Stimulated activated CD8-positive, alpha-beta memory T cell treated with anti-CD3 and anti-CD28 coated beads, Interleukin-12 subunit alpha, Interleukin-12 subunit beta, amount 100 ng/mL, for 1 hour (primary cell): ENCODE measurements at regions not wholly inside any gene's neighbourhood (a gene's known extent, or its start where the extent isn't known, plus 50 kb on each side); places are given as distances from the start of the nearest gene placed in this dataset.
"Not testable (repeated sequence)": the region's sequence is repeated elsewhere in the genome, so short reads cannot be mapped to it uniquely, and the experiment has no call there.

Experiments used
- DNase-seq: peaks from one replicate; pipeline ENCODE4 v3.0.0-alpha.2; 2020; ENCODE audit warnings: low read depth

GRCh38 chr2:145782607-145783006 lies 1262.7 kb upstream of the ZEB2 start:
- DNase-seq, result not testable (repeated sequence)

- no peak for DNase-seq
These were observed 1258.0 kb upstream of the ZEB2 start for GRCh38 chr2:145777914-145778313.

GRCh38 chr2:145777297-145777696 lies 1257.4 kb upstream of the ZEB2 start:
- no peak for DNase-seq

- no peak for DNase-seq
These were observed 1255.7 kb upstream of the ZEB2 start for GRCh38 chr2:145775591-145775990.

- no peak for DNase-seq
These were observed 1251.6 kb upstream of the ZEB2 start for GRCh38 chr2:145771525-145771924.

GRCh38 chr2:145769011-145769716 lies 1249.2 kb upstream of the ZEB2 start:
- no peak for DNase-seq

GRCh38 chr2:145765874-145766273 lies 1246.0 kb upstream of the ZEB2 start:
- DNase-seq, result no peak

- no peak for DNase-seq
These were observed 1244.7 kb upstream of the ZEB2 start for GRCh38 chr2:145764631-145765030.

- DNase-seq, result no peak
These were observed 1241.1 kb upstream of the ZEB2 start for GRCh38 chr2:145760781-145761649.

GRCh38 chr2:145759228-145759915 lies 1239.5 kb upstream of the ZEB2 start:
- DNase-seq, result no peak

- DNase-seq, result no peak
These were observed 1237.8 kb upstream of the ZEB2 start for GRCh38 chr2:145757503-145758246.

GRCh38 chr2:145755019-145755837 lies 1235.3 kb upstream of the ZEB2 start:
- DNase-seq, result no peak

GRCh38 chr2:145753966-145754365 lies 1234.0 kb upstream of the ZEB2 start:
- no peak for DNase-seq

GRCh38 chr2:145753041-145753608 lies 1233.2 kb upstream of the ZEB2 start:
- DNase-seq, result no peak

- no peak for DNase-seq
These were observed 1232.3 kb upstream of the ZEB2 start for GRCh38 chr2:145752091-145752806.

- no peak for DNase-seq
These were observed 1231.7 kb upstream of the ZEB2 start for GRCh38 chr2:145751629-145752028.

GRCh38 chr2:145751155-145751554 lies 1231.2 kb upstream of the ZEB2 start:
- DNase-seq, result no peak

- no peak for DNase-seq
These were observed 1230.7 kb upstream of the ZEB2 start for GRCh38 chr2:145750612-145751011.

- no peak for DNase-seq
These were observed 1230.2 kb upstream of the ZEB2 start for GRCh38 chr2:145750144-145750543.

GRCh38 chr2:145749556-145749955 lies 1229.6 kb upstream of the ZEB2 start:
- DNase-seq, result no peak
